HG02973 (cell line): ENCODE measurements at regions not wholly inside any gene's neighbourhood (a gene's known extent, or its start where the extent isn't known, plus 50 kb on each side); places are given as distances from the start of the nearest gene placed in this dataset.

Experiments used
- ATAC-seq: cut with Tn5 transposase; IDR thresholded peaks from one replicate; pipeline ENCODE4 v1.9.1; 2021; ENCODE audit warnings: moderate library complexity; ENCODE audit not compliant: unreplicated experiment

GRCh38 chr2:216911886-216912285, 52.0 kb upstream of the TNP1 start:
- no peak for ATAC-seq

GRCh38 chr2:216911008-216911407, 51.1 kb upstream of the TNP1 start:
- ATAC-seq: no peak

GRCh38 chr2:216909541-216910210, 49.8 kb upstream of the TNP1 start:
- no peak for ATAC-seq
